ENCODE measurements at regions not wholly inside any gene's neighbourhood (a gene's known extent, or its start where the extent isn't known, plus 50 kb on each side); places are given as distances from the start of the nearest gene placed in this dataset.

DNA sequence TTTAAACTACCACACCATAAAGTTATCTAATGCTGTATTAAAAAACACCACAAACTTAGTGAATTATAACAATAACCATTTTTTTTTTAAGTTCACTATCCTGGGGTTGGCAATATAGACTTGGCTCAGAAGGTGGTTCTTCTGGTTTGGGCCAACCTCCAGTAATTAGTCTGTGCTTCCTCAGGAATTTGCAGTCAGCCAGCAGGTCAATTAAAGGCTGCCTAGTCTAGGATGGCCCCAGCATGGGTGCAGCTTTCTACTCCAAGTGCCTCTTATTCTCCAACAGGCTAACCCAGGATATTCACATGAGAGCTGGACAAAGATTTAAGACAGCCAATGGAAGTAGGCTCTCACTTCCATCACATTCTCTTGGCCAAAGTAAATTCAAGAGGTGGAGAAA, 379.1 kb upstream of the FIGN start:
- no peak overlapping the region for H3K4me3 ChIP-seq (ENCODE audit: low read depth, low read length)
- TF ChIP-seq, protein P1, sequence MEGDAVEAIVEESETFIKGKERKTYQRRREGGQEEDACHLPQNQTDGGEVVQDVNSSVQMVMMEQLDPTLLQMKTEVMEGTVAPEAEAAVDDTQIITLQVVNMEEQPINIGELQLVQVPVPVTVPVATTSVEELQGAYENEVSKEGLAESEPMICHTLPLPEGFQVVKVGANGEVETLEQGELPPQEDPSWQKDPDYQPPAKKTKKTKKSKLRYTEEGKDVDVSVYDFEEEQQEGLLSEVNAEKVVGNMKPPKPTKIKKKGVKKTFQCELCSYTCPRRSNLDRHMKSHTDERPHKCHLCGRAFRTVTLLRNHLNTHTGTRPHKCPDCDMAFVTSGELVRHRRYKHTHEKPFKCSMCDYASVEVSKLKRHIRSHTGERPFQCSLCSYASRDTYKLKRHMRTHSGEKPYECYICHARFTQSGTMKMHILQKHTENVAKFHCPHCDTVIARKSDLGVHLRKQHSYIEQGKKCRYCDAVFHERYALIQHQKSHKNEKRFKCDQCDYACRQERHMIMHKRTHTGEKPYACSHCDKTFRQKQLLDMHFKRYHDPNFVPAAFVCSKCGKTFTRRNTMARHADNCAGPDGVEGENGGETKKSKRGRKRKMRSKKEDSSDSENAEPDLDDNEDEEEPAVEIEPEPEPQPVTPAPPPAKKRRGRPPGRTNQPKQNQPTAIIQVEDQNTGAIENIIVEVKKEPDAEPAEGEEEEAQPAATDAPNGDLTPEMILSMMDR (IDR thresholded peaks at IDR 0.05; ENCODE audit: low read depth, low read length), result no peak

DNA sequence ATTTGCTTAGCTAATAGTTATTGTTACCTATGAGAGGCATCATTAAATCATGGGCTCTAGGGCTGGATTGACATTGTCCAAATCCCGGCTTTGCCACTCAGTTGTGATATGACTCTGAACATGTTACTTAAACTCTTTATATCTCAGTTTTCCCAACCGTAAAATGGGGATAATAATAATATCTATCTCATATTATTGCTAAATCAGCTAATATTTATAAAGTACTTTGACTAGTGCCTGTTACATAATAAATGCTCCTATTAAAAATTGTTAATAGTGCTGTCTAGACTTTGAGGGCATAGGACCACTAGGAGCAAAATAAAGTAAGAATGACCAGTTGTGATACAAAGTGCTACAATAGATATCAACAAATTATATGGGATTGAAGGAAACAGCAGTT, 376.3 kb upstream of the FIGN start:
- H3K4me3 ChIP-seq (ENCODE audit: low read depth, low read length), result no peak overlapping the region
- TF ChIP-seq, protein P1 (IDR thresholded peaks at IDR 0.05; ENCODE audit: low read depth, low read length), result no peak

DNA sequence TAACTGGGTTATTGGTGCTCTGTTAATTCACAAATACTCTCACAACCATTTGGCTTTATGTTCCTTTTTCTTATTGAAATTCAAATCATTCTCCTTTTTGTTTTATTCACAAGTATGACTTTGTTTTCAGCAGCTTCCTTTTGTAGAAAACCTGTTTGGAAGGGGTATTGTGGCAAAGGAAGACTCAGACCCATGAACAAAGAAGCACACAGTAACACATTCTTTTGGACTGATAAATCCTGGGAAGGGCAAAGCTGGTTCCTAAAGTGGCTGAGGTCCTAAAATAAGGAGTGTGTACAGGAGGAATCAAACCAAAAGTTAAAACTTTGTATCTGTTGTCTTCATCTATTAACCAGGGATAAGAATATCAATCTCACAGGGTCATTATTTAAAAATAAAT, 374.7 kb upstream of the FIGN start:
- TF ChIP-seq, protein P1 (IDR thresholded peaks at IDR 0.05; ENCODE audit: low read depth, low read length), result no peak

DNA sequence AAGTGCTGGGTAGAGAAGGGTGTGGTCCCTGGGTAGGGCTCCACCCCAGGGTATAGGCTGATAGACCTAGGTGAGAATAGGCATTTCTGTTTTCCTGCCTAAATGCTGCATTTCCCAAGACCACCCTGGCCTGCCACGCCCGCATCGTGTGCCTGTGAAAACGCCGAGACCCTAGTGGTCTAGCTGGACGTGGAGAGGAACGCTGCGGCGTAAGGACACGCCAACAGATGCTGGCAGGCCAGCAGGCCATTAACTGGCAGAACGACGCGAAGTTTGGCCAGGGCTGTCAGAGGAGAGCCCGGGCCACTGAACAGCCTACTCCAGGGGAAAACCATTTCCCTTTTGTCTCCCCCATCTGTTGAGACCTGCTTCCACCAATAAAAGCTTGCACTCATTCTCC, 373.2 kb upstream of the FIGN start:
- no peak overlapping the region for H3K4me3 ChIP-seq (ENCODE audit: low read depth, low read length)
- TF ChIP-seq, protein P1 (IDR thresholded peaks at IDR 0.05; ENCODE audit: low read depth, low read length), result no peak

More for the DNA sequence above, 374.7 kb upstream of the FIGN start:
- no peak overlapping the region for H3K4me3 ChIP-seq (ENCODE audit: low read depth, low read length)

DNA sequence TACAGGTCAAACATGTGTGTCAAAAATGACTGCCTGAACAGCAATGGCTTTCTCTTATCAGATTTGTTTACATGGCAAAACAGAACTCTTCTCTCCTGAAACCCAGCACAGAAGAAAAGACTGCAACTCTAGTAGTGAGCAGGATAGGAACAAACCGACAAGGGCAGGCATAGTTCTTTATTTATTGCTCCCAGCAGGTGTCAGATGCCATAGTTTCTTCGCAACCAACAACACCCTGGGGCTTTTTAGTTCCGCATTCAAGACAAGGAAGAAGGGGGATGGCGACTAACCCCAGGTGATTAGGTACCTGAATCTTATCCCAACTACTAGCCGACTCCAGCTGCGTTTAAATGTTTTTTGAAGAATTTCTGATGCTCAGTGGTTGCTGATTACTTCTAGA, 367.5 kb upstream of the FIGN start:
- H3K4me3 ChIP-seq (ENCODE audit: low read depth, low read length), result no peak overlapping the region
- TF ChIP-seq, protein P1 (IDR thresholded peaks at IDR 0.05; ENCODE audit: low read depth, low read length), result no peak

DNA sequence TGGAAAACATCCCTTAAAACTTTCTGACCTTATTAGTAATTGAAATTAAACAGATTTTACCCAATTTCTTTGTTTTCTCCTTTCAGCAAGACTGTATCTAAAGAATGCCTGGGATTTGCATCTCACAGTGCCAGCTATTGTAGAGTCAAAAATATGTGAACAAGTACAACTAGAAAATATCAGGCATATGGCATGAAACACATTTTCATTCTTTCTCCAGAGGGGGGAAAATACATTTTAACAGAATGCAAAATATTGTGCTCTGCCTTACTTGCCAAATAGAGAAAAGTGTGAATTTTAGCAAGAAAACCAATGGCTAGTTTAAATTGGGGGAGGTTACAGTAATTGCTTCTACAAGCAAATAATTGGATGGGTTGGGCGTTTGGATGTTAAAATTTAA, 366.6 kb upstream of the FIGN start:
- TF ChIP-seq, protein P1 (IDR thresholded peaks at IDR 0.05; ENCODE audit: low read depth, low read length), result no peak
- H3K4me3 ChIP-seq (ENCODE audit: low read depth, low read length), result no peak overlapping the region

DNA sequence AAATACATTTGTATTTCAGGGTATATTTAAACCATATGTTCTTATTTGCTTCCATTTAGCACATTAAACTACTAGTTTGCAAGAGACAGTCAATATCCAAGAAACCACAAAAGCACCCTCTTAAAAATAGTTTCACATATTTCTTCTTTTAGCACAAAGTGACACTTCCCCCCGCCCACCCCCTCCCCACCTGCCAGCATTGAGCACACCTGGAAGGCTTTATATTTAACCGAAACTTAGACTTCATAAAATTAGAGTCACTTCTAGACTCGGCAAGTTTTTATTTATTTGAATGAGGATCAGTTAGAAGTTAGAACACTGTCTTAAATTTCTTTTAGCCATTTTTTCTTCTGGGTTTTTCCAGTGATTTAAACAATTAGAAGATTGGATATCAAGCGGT, 355.9 kb upstream of the FIGN start:
- H3K4me3 ChIP-seq (ENCODE audit: low read depth, low read length), result no peak overlapping the region
- TF ChIP-seq, protein P1 (IDR thresholded peaks at IDR 0.05; ENCODE audit: low read depth, low read length), result no peak

Measured in WI38 (cell line).